HepG2 (cell line): ENCODE measurements at regions not wholly inside any gene's neighbourhood (a gene's known extent, or its start where the extent isn't known, plus 50 kb on each side); places are given as distances from the start of the nearest gene placed in this dataset.
A peak's percentile ranks its signal among the peaks of the same experiment; 100 is the strongest.

Source experiments
- AHDC1 ChIP-seq: sonication (generic); formaldehyde crosslinking; IDR thresholded peaks from 2 replicates; pipeline ENCODE4 v1.5.1; 2020; ENCODE audit warnings: mild to moderate bottlenecking, missing genetic modification reagents, borderline replicate concordance
- AHR ChIP-seq: IDR thresholded peaks from 2 replicates; pipeline ENCODE4 v1.6.1; 2018; ENCODE audit warnings: missing genetic modification reagents, missing compliant biosample characterization
- DR1 ChIP-seq: sonication (generic); formaldehyde crosslinking; IDR thresholded peaks from 2 replicates; pipeline ENCODE4 v1.8.0; 2021; ENCODE audit warnings: mild to moderate bottlenecking, missing genetic modification reagents, inconsistent platforms
- ELF3 ChIP-seq: IDR thresholded peaks from 2 replicates; pipeline ENCODE4 v1.6.1; 2016; ENCODE audit warnings: missing genetic modification reagents, missing compliant biosample characterization
- POGZ ChIP-seq: sonication (generic); formaldehyde crosslinking; IDR thresholded peaks from 2 replicates; pipeline ENCODE4 v1.4.0; 2020; ENCODE audit warnings: mild to moderate bottlenecking, missing genetic modification reagents
- SETDB1 ChIP-seq: sonication (generic); formaldehyde crosslinking; IDR thresholded peaks from 2 replicates; pipeline ENCODE4 v1.5.1; 2020; ENCODE audit warnings: missing genetic modification reagents, mild to moderate bottlenecking, borderline replicate concordance
- ZBTB8A ChIP-seq: sonication (generic); formaldehyde crosslinking; IDR thresholded peaks from 2 replicates; pipeline ENCODE4 v1.4.0; 2020; ENCODE audit warnings: mild to moderate bottlenecking, low read depth, missing genetic modification reagents, borderline replicate concordance
- ZFP82 ChIP-seq: sonication (generic); formaldehyde crosslinking; IDR thresholded peaks from 2 replicates; pipeline ENCODE4 v1.5.1; 2020; ENCODE audit warnings: mild to moderate bottlenecking, missing genetic modification reagents, borderline replicate concordance
- ZNF142 ChIP-seq: sonication (generic); formaldehyde crosslinking; IDR thresholded peaks from 2 replicates; pipeline ENCODE4 v1.4.0; 2020; ENCODE audit warnings: missing genetic modification reagents
- ZNF691 ChIP-seq: sonication (generic); formaldehyde crosslinking; IDR thresholded peaks from 2 replicates; pipeline ENCODE4 v1.4.0; 2020; ENCODE audit warnings: missing genetic modification reagents, low read depth, mild to moderate bottlenecking, borderline replicate concordance
- ZNF713 ChIP-seq: sonication (generic); formaldehyde crosslinking; IDR thresholded peaks from 2 replicates; pipeline ENCODE4 v1.4.0; 2020; ENCODE audit warnings: mild to moderate bottlenecking, missing genetic modification reagents
- ZNF839 ChIP-seq: sonication (generic); formaldehyde crosslinking; IDR thresholded peaks from 2 replicates; pipeline ENCODE4 v1.4.0; 2020; ENCODE audit warnings: missing genetic modification reagents, mild to moderate bottlenecking, borderline replicate concordance
- ZSCAN12 ChIP-seq: sonication (generic); formaldehyde crosslinking; IDR thresholded peaks from 2 replicates; pipeline ENCODE4 v1.9.0; 2021; ENCODE audit warnings: mild to moderate bottlenecking, missing genetic modification reagents
- TF ChIP-seq, protein P1 (sequence below): sonication (generic); formaldehyde crosslinking; IDR thresholded peaks from 2 replicates; pipeline ENCODE4 v1.8.0; 2022; ENCODE audit warnings: missing genetic modification reagents, mild to moderate bottlenecking, inconsistent platforms, borderline replicate concordance

DNA sequence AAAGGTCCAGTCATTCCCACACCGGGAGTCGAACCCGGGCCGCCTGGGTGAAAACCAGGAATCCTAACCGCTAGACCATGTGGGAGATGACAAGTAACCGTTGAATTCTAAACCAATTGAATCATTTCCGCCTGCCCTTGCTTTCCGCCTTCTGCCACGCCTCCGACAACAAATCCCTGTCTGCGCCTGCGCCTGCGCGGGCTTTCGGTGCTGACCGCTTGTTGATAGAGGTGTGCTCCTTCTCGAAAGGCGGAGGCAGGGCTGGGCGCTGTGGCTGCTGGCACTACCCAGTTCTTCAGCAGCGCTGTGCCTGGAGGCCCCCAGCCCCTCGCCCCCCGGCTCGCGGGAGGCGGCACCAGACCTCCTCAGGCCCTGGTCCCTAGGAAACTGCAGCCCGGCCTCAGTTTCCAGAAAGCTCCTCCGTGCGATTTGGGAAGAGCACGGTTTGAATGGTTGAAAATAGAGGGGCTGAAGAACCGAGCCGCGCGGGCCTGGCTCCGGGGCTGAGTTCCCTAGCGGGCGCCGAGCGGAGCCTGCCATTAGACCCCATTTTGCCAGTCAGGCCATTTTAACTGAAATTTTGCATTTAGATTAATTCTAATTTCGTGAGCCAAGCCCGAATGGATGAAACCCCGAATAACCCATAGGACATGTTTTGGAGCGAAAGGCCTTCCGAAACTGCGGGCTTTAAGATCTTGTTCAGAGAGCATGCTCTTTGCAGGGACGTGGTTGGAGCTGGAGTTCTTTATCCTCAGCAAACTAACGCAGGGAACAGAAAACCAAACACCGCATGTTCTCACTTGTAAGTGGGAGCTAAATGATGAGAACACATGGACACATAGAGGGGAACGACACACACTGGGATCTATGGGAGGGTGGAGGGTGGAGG is 219.3 kb upstream of the ATP10A start (continued):
- TF ChIP-seq ZSCAN12 (CRISPR knock-in tag) (peak; percentile 55; the same call in 1 of the 2 replicates), DR1 (CRISPR knock-in tag) (no peak), ZBTB8A (peak; percentile 52; the same call in 1 of the 2 replicates), ELF3 (peak; percentile 73), ZFP82 (no peak), SETDB1 (CRISPR knock-in tag) (no peak), ZNF713 (no peak), ZNF839 (CRISPR knock-in tag) (no peak), POGZ (peak; percentile 45; the same call in 1 of the 2 replicates), AHDC1 (CRISPR knock-in tag) (0 out of 2 replicates have a peak, but pooled peaks have one; percentile 25), ZNF691 (CRISPR knock-in tag) (0 out of 2 replicates have a peak, but pooled peaks have one; percentile 76), AHR (CRISPR knock-in tag) (peak; percentile 72; the same call in 1 of the 2 replicates), ZNF142 (CRISPR knock-in tag) (peak; percentile 70; the same call in 1 of the 2 replicates)
- TF ChIP-seq, protein P1, sequence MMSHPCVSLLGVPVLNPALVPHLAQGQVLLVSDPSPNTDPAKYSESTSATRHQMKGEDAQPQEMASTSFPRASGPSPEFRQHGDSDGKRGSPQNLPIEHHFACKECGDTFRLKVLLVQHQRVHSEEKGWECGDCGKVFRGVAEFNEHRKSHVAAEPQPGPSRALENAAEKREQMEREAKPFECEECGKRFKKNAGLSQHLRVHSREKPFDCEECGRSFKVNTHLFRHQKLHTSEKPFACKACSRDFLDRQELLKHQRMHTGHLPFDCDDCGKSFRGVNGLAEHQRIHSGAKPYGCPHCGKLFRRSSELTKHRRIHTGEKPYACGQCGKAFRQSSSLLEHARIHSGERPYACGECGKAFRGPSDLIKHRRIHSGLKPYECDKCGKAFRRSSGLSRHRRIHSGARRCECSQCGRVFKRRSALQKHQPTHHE (CRISPR knock-in tag): peak; percentile 52; the same call in 1 of the 2 replicates
